Chondrocyte (in vitro differentiated cells): ENCODE measurements at regions not wholly inside any gene's neighbourhood (a gene's known extent, or its start where the extent isn't known, plus 50 kb on each side); places are given as distances from the start of the nearest gene placed in this dataset.

ENCODE experiments used
- DNase-seq: peaks from one replicate; pipeline ENCODE4 v3.0.0; 2021; ENCODE audit warnings: mixed read lengths, low spot score
- H3K27ac Mint-ChIP-seq: one replicate; pipeline ENCODE4 v1.8.0; 2021; ENCODE audit warnings: mild to moderate bottlenecking, moderate library complexity, mixed read lengths; ENCODE audit not compliant: unreplicated experiment
- H3K27me3 Mint-ChIP-seq: 2 replicates; pipeline ENCODE4 v1.8.0; 2021; ENCODE audit warnings: low read depth, mixed read lengths
- H3K36me3 Mint-ChIP-seq: 2 replicates; pipeline ENCODE4 v1.8.0; 2021; ENCODE audit warnings: low read depth, mixed read lengths
- H3K4me1 Mint-ChIP-seq: 2 replicates; pipeline ENCODE4 v1.8.0; 2021; ENCODE audit warnings: low read depth, mild to moderate bottlenecking, mixed read lengths
- H3K4me3 Mint-ChIP-seq: one replicate; pipeline ENCODE4 v1.8.0; 2021; ENCODE audit warnings: mild to moderate bottlenecking, moderate library complexity, mixed read lengths; ENCODE audit not compliant: unreplicated experiment
- H3K9me3 Mint-ChIP-seq: 2 replicates; pipeline ENCODE4 v1.8.0; 2021; ENCODE audit warnings: low read depth, mixed read lengths
- TF ChIP-seq, protein P1 (sequence below): fragments of 200-600 bp; sonication (generic); IDR thresholded peaks from 2 replicates; pipeline ENCODE4 v1.5.0; 2021; ENCODE audit warnings: antibody characterized with exemption, mild to moderate bottlenecking, moderate library complexity

DNA sequence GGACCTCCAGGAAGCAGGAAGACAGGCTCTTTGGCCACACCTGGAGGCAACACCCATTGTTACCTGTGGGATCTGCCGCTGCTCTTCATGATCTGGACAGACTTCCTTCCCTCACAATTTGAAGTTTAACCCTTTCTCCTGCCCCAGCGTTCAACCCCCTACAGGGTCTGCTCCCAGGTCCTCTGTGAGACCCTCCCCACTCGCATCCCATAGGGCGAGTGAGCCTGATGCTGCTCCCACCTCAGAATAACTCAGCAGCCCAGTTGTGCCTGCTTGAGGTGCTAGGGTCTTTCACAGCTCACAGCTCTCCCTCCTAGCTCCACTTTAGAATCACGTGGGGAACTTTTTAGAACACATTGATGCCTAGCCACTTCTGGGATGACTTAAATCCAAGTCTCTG lies 61.8 kb upstream of the C10orf90 start:
- H3K4me1 Mint-ChIP-seq: peaks cover 6% of the 10 kb centered on the region
- H3K27me3 Mint-ChIP-seq: peaks cover 9% of the 10 kb centered on the region
- no peak overlapping the region for H3K4me3 Mint-ChIP-seq
- DNase-seq: no peak
- H3K36me3 Mint-ChIP-seq: peaks cover 2% of the 10 kb centered on the region
- TF ChIP-seq, protein P1, sequence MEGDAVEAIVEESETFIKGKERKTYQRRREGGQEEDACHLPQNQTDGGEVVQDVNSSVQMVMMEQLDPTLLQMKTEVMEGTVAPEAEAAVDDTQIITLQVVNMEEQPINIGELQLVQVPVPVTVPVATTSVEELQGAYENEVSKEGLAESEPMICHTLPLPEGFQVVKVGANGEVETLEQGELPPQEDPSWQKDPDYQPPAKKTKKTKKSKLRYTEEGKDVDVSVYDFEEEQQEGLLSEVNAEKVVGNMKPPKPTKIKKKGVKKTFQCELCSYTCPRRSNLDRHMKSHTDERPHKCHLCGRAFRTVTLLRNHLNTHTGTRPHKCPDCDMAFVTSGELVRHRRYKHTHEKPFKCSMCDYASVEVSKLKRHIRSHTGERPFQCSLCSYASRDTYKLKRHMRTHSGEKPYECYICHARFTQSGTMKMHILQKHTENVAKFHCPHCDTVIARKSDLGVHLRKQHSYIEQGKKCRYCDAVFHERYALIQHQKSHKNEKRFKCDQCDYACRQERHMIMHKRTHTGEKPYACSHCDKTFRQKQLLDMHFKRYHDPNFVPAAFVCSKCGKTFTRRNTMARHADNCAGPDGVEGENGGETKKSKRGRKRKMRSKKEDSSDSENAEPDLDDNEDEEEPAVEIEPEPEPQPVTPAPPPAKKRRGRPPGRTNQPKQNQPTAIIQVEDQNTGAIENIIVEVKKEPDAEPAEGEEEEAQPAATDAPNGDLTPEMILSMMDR: no peak
- H3K27ac Mint-ChIP-seq: no peak overlapping the region
- H3K9me3 Mint-ChIP-seq: peaks cover 12% of the 10 kb centered on the region

DNA sequence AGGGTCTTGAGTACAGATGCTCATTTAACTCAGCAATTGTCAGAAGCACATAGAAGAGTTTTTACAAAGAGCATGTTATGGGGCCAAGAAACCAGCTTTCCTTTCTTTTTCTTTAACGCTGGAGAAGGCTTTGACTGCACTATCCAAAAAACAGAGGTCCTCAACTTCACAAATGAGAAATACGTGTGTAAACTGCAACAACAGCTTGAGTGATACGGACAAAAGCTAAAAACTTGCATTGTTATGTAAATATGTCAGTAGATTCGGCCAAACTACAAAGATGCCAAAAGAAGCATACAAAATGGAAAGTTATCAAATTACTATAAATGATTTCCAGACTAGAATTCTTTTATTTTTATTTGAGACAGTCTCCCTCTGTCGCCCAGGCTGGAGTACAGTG lies 62.4 kb upstream of the C10orf90 start:
- H3K27me3 Mint-ChIP-seq: peaks cover 9% of the 10 kb centered on the region
- peaks cover 7% of the 10 kb centered on the region for H3K9me3 Mint-ChIP-seq
- H3K4me1 Mint-ChIP-seq: peaks cover 6% of the 10 kb centered on the region
- H3K27ac Mint-ChIP-seq: no peak overlapping the region
- no peak for DNase-seq
- H3K36me3 Mint-ChIP-seq: no peaks in the 10 kb centered on the region
- no peak overlapping the region for H3K4me3 Mint-ChIP-seq
- TF ChIP-seq, protein P1: no peak

DNA sequence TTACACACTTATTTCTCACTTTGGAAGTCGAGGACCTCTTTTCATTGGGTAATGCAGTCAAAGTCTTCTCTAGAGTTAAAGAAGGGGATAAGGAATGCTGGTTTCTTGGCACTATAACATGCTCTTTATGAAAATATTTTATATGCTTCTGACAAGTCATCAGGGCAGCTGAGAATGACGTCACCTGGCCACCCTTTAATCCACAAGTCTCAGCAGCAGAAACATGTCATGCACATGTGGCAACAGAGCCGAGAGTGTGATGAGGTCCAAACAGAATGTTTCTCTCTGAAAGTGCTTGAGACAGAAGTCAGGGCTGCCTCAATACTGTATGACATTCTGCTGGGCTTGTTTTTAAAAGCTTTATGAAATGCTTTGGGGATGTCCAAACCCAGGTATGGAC lies 63.5 kb upstream of the C10orf90 start:
- H3K27me3 Mint-ChIP-seq: peaks cover 11% of the 10 kb centered on the region
- H3K9me3 Mint-ChIP-seq: no peaks in the 10 kb centered on the region
- DNase-seq: no peak
- H3K4me3 Mint-ChIP-seq: no peak overlapping the region
- H3K36me3 Mint-ChIP-seq: no peaks in the 10 kb centered on the region
- H3K4me1 Mint-ChIP-seq: peaks cover 6% of the 10 kb centered on the region
- TF ChIP-seq, protein P1: no peak
- no peak overlapping the region for H3K27ac Mint-ChIP-seq

DNA sequence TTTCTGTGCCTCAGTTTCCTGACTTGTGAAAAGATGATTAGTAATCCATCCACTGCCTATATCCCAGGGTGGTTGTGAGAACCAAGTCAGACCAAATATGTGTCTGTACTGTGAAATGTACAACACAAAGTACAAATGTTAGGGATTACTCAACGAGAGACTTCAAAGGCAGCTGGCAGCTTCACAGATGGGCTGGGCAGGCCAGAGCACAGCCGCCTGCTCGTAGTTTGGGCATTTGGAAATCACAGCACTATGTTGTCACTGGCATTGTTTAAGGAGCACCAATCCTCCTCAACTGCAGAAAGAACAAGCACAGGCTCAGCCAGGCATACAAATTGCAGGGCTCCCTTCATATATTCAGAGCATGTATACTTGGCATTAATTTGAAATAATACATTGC lies 64.5 kb upstream of the C10orf90 start:
- Mint-ChIP-seq H3K4me1 (peaks cover 6% of the 10 kb centered on the region), H3K27me3 (peaks cover 12% of the 10 kb centered on the region), H3K4me3 (no peak overlapping the region), H3K36me3 (no peaks in the 10 kb centered on the region), H3K9me3 (no peaks in the 10 kb centered on the region), H3K27ac (no peak overlapping the region)
- TF ChIP-seq, protein P1: no peak
- DNase-seq: no peak

DNA sequence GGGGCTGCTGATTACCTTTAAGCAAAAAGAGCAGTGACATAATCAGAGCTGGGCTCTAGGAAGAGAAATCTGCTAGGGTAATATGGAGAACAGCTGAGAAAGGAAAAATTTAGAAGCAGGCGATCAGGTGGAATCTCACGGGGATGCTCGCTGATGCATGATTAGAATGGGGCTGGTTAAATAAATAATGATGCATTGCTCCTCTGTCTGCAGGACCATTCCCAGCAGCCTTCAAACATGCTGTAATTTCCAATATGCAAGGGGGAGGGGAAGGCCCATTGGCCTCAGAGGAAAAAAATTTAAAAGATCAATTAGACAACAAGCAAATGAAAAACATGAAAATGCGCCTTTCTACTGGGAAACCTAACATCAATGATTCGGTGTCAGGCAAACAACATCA lies 65.6 kb upstream of the C10orf90 start:
- DNase-seq: no peak
- Mint-ChIP-seq H3K27me3 (peaks cover 12% of the 10 kb centered on the region), H3K4me1 (peaks cover 6% of the 10 kb centered on the region), H3K27ac (no peak overlapping the region), H3K4me3 (no peak overlapping the region), H3K36me3 (no peaks in the 10 kb centered on the region), H3K9me3 (no peaks in the 10 kb centered on the region)
- TF ChIP-seq, protein P1: no peak
